ENCODE measurements at regions not wholly inside any gene's neighbourhood (a gene's known extent, or its start where the extent isn't known, plus 50 kb on each side); places are given as distances from the start of the nearest gene placed in this dataset.

- Mint-ChIP-seq H3K4me3 (no peak overlapping the region), H3K27ac (no peak overlapping the region), H3K27me3 (ENCODE audit: low read depth) (peaks cover 4% of the 10 kb centered on the region; the same call in 1 of the 2 replicates), H3K36me3 (no peaks in the 10 kb centered on the region), H3K4me1 (peaks cover 6% of the 10 kb centered on the region), H3K9me3 (0 out of 2 replicates have a peak, but pooled peaks cover 3% of the 10 kb centered on the region)
- no peak for ATAC-seq
- TF ChIP-seq IRF1 (CRISPR knock-in tag; IDR thresholded peaks at IDR 0.05), result no peak
- no peak for TF ChIP-seq ZNF425 (CRISPR knock-in tag; conservative IDR thresholded peaks at IDR 0.05)
- TF ChIP-seq TP53 (CRISPR knock-in tag; IDR thresholded peaks at IDR 0.05), result no peak
- no peak for TF ChIP-seq SP1 (CRISPR knock-in tag; conservative IDR thresholded peaks at IDR 0.05)
- TF ChIP-seq E2F1 (CRISPR knock-in tag; IDR thresholded peaks at IDR 0.05), result no peak
- TF ChIP-seq HMGXB4 (CRISPR knock-in tag; IDR thresholded peaks at IDR 0.05), result no peak
- TF ChIP-seq NR3C1 (CRISPR knock-in tag; conservative IDR thresholded peaks at IDR 0.05; ENCODE audit: low read depth), result no peak
- no peak for TF ChIP-seq MAX (CRISPR knock-in tag; IDR thresholded peaks at IDR 0.05)
- TF ChIP-seq JUN (CRISPR knock-in tag; IDR thresholded peaks at IDR 0.05), result no peak
- TF ChIP-seq CDX4 (CRISPR knock-in tag; IDR thresholded peaks at IDR 0.05; ENCODE audit: borderline replicate concordance), result no peak
- TF ChIP-seq ZNF423 (CRISPR knock-in tag; IDR thresholded peaks at IDR 0.05), result no peak
- TF ChIP-seq ZNF121 (CRISPR knock-in tag; IDR thresholded peaks at IDR 0.05), result no peak
- TF ChIP-seq, protein P1, sequence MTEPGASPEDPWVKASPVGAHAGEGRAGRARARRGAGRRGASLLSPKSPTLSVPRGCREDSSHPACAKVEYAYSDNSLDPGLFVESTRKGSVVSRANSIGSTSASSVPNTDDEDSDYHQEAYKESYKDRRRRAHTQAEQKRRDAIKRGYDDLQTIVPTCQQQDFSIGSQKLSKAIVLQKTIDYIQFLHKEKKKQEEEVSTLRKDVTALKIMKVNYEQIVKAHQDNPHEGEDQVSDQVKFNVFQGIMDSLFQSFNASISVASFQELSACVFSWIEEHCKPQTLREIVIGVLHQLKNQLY (CRISPR knock-in tag; IDR thresholded peaks at IDR 0.05), result no peak
- POLR2A ChIA-PET, result no interaction called here
- DNase-seq (ENCODE audit: low spot score), result no peak
- CTCF ChIA-PET, result interaction anchor here (1.1 kb wide), 1 partner anchor 9 kb away, joined by 4 read pairs; no protein-coding TSS in a partner anchor
Observed at GRCh38 chr2:15688924-15689568, 97.4 kb downstream of the DDX1 start.

GRCh38 chr2:15689654-15690053 is 98.0 kb downstream of the DDX1 start:
- ATAC-seq (no peak), DNase-seq (ENCODE audit: low spot score) (no peak)
- ChIA-PET CTCF (no interaction called here), POLR2A (no interaction called here)
- no peak overlapping the region for H3K27ac Mint-ChIP-seq
- H3K9me3 Mint-ChIP-seq, result 0 out of 2 replicates have a peak, but pooled peaks cover 3% of the 10 kb centered on the region
- H3K36me3 Mint-ChIP-seq, result no peaks in the 10 kb centered on the region
- peaks cover 4% of the 10 kb centered on the region; the same call in 1 of the 2 replicates for H3K27me3 Mint-ChIP-seq (ENCODE audit: low read depth)
- H3K4me1 Mint-ChIP-seq, result peaks cover 5% of the 10 kb centered on the region
- no peak overlapping the region for H3K4me3 Mint-ChIP-seq
- no peak for TF ChIP-seq ZNF423 (CRISPR knock-in tag; IDR thresholded peaks at IDR 0.05)
- TF ChIP-seq NR2C2 (CRISPR knock-in tag; IDR thresholded peaks at IDR 0.05), result no peak
- TF ChIP-seq STAT6 (CRISPR knock-in tag; conservative IDR thresholded peaks at IDR 0.05; ENCODE audit: low read depth), result no peak
- TF ChIP-seq ZNF532 (CRISPR knock-in tag; IDR thresholded peaks at IDR 0.05; ENCODE audit: borderline replicate concordance), result no peak
- TF ChIP-seq ZNF416 (CRISPR knock-in tag; IDR thresholded peaks at IDR 0.05), result no peak
- TF ChIP-seq, protein P2, sequence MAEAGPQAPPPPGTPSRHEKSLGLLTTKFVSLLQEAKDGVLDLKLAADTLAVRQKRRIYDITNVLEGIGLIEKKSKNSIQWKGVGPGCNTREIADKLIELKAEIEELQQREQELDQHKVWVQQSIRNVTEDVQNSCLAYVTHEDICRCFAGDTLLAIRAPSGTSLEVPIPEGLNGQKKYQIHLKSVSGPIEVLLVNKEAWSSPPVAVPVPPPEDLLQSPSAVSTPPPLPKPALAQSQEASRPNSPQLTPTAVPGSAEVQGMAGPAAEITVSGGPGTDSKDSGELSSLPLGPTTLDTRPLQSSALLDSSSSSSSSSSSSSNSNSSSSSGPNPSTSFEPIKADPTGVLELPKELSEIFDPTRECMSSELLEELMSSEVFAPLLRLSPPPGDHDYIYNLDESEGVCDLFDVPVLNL (CRISPR knock-in tag; IDR thresholded peaks at IDR 0.05; ENCODE audit: borderline replicate concordance, low read depth), result no peak
